Activated T-cell treated with anti-CD3 and anti-CD28 coated beads for 4 hours (primary cell): ENCODE measurements at regions not wholly inside any gene's neighbourhood (a gene's known extent, or its start where the extent isn't known, plus 50 kb on each side); places are given as distances from the start of the nearest gene placed in this dataset.

Source experiments
- DNase-seq: peaks from one replicate; pipeline ENCODE4 v3.0.0-alpha.2; 2020

DNA sequence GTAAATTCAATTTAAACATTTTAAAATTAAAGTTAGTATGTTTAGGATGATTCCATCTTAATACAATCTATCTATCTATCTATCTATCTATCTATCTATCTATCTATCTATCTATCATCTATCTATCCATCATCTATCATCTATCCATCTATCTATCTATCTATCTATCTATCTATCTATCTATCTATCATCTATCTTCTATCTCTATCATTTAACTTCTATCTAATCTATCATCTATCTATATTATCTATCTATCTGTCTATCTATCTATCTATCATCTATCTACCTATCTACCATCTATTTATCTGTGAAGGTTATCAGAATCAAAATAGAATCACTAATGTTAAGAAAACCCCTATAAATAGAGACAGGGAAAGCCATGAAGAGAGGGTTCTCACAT, 78.3 kb downstream of the RAMP3 start:
- DNase-seq: no peak

DNA sequence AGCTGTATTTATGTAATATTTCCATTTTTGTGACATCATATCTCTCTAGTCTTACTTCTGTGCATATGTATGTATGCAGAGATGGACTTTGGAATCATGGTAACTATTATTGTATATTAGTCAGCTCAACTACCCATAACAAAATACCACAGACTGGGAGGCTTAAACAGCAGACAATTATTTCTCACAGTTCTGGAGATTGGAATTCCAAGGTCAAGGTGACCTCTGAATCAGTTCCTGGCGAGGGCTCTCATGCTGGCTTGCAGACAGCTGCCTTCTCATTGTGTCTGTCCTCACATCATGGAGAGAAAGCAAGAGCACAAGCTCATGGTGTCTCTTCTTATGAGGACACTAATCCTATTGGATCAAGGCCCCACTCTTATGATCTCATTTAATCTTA, 79.1 kb downstream of the RAMP3 start:
- DNase-seq: no peak

DNA sequence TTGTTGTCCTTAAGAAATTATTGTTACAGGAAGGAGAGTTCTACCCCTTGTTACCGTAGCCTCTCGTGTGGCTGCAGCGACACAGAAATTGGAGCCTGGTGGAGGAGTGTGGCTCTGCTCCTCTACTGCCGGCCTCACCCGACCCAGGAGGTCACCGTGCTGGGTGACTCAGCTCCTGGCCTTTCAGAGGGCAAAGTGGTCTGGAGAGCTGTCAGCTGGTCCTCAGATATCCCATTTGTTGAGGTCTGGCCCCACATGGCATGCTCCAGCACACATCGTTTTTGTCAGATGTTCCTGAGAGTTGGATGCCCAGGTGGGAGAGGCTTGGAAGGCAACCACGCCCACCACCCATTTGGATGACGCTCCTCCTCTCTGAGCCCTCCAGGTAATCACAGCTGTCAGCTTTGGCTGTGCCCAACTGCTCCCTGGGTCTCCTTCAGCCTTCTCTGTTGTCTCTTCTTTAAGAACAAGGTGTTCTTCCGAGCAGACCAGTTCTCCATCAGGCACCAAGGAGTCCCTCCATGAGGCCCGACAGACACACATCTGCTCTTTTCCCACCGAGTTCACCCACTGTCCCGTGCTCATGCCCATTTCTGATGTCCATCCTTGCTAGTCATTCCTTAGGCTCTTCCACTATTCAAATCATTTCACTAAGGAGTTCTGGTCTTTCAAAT, 80.3 kb downstream of the RAMP3 start:
- no peak for DNase-seq

DNA sequence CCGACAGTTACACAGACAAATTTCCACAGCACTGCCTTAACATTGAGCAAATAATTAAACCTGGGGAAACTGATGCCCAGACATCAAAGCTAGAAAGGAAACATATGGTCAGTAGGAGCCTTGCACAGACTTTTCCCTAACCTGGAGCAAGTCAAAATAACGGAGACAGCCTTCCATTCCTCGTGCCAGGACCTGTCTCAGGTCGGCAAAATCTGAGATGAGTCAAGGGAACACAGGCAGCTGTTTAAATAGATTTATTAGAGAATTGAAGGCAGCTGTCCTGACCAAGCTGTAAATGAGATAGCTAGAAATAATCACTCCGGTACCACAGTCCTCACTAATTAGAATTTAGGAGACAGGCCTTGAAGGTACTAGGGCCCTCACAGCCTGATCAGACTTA, 81.2 kb downstream of the RAMP3 start:
- DNase-seq: no peak

DNA sequence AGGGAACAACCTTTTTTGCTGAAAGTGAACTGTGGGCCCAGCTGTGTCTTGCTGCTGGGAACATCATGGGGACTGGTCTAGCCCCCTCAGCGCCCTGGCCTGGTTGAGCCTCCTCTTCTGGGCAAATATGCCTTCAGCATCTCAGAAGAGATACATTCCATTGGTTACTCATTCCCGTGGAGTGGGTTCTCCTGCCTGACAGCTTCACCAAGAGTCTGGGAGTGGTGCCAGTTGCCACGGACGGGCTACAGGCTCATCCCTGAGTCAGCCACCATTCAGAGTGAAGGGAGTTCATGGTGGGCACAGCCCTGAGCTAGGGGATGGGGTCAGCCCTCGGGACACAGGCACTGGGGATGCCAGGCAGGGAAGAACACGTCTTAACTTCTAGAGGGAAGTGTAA, 81.9 kb downstream of the RAMP3 start:
- DNase-seq: no peak

DNA sequence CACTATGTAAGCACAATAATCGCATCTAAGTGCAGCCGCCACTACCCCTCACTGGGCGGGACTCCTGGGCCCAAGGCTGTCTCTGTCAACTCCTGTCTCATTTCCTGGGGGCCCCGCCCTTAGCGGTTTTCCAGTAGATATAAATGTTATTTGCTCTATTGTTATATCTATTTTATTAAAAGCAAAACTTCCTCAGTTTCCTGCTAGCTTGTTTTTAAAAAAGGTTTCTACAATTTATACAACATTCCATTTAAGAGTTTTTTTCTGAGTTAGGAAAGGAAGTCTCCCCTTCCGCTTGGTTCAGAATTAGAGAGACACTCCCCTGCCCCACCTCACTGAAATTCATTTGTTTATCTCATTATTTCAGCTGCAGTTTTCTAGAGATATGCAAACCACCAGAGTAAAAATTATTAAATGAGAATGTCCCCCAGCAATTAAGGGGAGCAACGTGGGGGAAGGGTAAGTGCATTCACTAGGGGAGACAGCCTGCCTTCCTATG, 82.7 kb downstream of the RAMP3 start:
- no peak for DNase-seq

DNA sequence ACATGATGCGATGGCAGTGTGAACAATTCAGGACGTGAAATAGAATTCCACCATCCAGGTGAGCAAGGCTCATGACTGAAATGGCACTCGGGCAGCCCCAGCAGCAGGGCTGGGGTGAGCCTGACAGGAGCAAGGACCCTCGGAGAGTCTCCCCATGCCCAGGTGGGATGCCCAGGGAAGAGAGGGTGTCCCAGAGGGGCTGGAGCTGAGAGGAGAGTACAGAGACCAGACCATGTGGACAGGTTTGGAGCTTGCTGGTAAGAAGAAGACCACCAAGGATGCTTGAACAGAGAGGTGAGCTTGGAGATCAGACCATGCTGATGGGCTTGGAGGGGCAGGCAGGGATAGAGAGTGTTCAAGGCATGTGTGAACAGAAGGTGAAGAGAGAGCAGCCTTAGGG, 83.3 kb downstream of the RAMP3 start:
- no peak for DNase-seq

DNA sequence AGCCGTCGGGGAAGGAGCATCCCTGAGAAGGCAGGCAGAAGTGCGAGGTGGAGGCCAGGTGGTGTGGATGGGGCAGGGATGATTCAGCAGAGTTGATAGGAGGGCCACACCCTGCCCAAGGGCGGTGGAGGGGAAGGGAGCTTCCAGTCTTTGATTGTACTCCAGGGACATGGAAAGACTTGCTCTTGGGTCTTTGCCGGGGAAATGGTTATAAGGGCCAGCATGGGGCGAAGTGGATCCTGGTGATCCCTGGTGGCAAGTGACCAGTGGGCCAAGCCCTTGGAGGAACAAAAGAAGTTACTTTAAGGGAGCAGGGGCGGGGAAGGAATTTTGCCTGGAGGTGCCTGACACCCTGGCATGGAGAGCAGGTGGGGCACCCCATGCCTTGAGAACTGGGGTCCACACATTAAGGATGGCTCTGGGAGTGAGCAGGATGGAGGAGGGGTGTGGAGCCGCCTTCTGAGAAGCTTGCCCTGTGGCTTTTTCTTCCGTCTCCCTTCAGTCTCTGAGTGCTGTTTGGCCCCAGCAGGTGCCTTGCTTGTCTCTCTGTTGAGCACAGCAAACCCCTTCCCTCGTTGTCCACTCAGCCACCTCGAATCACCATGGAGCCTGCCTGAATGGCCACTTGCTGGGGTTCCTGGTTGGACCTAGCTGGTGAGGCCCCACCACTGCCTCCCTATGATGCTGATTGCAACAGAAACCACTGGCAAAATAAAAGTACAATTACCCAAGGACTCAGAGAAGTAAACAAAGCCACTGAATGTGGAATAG, 83.9 kb downstream of the RAMP3 start:
- no peak for DNase-seq

DNA sequence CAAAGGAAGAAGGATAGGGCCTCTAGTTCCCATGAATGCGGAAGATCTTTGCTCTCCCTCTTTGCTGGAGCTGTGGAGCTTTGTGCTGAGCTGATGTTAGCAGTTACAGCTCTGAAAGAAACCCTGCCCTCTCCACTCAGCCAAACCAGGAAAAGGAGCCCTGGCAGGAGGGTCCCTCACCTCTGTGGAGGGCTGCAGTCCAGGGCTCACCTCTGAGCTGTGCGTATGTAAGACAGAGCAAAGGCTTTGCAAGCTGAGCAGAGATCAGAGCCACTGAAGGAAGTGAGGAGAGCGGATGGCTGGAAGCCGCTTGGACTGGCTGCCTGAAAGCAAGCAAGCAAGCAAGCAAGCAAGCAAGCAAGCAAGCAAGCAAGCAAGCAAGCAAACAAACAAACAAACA, 84.7 kb downstream of the RAMP3 start:
- no peak for DNase-seq

DNA sequence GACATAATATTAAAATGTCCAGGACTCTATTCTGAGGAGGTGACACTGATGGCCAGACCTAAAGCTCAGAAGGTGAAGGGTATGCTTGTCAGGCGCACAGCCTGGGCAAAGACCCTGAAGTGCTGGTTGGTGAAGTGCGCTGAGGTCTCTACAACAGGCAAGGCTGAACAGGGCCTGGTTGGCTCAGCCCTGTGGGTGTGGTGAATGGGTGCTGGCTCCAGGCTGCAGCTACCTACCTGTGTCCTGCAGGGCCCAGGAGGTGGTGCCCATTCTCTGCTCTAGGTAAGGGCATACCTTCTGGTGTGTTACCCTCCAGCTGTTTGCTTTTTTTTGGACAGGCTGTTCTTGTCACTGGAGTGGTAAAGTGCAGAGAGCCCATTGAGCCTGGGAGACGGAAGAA, 85.1 kb downstream of the RAMP3 start:
- no peak for DNase-seq

DNA sequence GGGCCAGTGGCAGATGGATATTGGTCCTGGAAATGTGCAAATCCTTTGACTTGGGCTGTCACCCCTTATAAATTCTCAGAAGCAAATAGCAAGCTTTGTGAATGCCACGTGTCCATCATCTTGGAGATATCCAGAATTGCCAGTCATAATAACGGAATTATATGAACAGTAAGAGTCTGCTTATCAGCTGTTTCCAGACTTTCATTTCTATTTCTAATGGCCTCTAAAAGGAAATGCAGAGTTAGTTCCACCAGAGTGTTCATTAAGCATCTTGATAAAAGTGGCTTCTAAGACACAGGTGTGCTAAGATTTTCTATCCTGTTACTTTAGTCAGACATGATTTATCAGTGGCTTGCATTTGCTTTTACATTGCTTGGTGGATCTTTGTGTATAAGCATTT, 87.4 kb downstream of the RAMP3 start:
- no peak for DNase-seq

DNA sequence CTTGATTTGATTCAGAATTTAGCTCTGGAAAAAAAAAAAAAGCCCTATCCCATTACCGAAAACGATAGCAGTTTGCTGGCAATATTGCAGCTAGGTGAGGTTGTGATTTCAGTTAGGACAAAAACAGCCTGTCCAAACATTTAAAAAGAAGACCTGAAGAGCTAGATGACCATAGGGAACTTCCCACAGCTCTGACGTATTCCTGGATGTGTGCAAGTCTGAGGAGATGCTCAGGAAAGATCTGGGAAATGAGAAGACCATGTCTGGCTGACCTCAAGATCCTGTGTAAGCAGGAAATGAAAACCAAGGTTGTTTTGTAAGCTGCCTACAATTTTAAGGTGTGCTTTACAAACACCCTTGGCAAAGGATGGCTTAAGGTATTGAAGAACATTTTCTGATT, 88.7 kb downstream of the RAMP3 start:
- no peak for DNase-seq

DNA sequence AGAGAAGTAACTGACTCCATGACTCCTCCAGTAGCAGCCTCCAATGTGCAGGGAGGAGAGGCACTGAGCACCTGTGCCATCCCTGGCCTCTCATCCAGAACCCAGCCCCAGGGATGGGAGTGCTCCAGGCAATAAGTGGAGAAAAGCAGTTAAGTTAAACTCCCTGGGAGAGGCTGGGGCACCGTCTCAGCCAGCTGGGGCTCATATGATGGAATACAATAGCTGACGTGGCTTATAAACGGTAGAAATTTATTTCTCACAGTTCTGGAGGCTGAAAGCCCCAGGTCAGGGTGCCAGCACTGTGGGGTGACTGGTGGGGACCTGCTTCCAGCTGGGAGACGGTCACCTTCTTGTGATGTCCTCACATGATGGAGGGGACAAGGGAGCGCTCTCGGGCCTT, 94.7 kb downstream of the RAMP3 start:
- no peak for DNase-seq

DNA sequence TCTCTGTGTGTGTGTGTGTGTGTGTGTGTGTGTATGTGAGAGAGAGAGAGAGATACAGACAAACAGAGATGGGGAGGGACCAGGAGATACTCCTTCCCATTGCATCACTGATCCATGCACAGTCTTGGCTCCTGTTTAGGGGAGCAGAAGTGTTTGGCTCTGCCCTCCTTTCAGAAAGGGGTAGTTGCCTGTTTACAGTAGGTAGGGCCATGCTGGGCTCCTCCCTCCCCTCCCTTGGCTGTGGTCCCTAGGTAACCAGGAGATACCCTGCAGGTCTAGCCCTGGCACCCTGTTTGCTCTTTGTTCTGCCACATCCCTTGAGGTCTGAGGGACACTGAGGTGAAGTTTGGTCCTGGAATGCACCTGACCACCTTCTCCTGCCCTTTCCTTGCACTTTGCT, 95.3 kb downstream of the RAMP3 start:
- DNase-seq: no peak

DNA sequence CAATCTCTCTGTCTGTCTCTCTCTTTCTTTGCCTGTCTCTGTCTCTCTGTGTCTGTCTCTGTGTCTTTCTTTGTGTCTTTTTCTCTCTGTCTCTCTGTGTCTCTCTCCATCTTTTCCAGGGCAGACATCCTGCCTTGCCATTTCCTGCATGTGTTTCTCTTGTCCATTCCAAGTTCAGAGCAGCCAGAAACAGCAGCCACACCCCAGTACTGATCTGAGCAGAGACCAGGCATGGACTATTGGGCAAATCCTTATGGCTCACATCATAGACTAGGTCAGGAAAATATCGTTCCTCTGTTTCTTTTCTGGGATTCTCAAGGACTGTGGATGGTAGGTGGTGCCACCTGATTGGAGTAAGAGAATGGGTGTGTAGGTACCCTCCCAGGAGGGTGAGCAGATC, 95.8 kb downstream of the RAMP3 start:
- no peak for DNase-seq

DNA sequence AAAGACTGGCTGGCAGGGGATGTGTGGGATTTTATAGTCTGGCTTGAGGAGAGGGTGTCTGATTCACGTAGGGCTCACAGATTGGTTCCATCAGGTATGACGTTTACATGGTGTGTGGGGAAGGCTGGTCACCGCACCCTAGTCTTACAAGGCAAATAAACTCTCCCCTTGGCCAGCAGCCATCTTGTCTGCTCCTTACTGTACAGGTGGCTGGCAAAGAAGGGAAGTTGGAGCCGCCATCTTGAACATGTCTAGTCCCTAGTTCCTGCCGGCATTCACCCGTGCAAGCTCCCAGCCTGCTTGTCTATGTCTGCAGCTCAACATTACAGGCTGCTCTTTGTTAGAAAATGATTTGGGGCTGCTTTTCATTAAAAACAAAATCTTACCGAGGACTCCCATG, 97.6 kb downstream of the RAMP3 start:
- no peak for DNase-seq

DNA sequence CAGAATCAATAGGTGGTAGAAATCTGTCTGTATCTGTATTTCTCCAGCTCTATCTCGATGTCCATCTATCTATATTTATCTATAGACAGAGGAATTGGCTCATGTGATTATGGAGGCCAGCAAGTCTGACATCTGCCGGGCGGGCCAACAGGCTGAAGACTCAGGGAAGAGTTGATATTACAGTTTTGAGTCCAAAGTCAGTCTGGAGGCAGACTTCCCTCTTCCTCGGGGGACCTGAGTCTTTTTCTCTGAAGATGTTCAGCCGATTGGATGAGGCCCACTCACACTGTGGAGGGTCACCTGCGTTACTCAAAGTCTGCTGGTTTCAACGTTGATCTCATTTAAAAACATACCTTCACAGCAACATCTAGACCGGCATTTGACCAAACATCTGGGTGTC, 98.7 kb downstream of the RAMP3 start:
- no peak for DNase-seq

DNA sequence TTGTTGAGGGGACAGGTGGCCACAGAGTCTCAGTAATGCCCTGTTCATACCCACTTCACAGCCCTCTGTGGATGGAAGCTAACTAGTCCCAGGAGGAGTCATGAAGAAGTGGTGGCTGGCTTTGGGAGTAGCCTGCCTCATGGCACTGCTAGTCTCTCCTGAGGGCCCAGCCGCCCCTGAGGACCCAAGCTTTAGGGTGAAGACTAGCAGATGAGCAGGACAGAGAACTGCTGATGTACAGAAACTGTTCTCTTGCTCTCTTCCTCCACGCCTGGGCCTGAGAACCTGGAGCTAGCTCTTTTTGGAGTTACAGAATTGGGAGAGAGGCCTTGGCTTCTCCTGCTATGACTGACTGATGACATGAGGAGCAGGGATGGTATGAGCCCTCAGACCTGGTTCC, 99.2 kb downstream of the RAMP3 start:
- no peak for DNase-seq

DNA sequence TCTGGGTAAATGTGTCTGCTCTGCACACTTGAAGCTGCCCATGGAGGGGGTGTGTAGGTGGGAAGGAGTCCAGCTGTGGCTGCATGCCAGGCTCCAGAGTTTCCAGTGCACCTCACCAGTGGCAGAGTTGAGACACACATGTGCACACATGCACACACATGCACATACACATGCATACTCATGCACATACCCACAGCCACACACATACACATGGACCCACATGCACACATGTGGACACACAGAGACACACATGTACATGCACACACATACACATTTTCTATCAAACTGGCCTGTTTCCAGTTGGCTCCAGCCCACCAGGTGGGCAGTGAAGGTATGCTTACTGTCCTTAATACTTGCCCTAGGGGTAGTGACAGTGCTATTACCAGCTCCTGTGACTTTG, 99.7 kb downstream of the RAMP3 start:
- no peak for DNase-seq

DNA sequence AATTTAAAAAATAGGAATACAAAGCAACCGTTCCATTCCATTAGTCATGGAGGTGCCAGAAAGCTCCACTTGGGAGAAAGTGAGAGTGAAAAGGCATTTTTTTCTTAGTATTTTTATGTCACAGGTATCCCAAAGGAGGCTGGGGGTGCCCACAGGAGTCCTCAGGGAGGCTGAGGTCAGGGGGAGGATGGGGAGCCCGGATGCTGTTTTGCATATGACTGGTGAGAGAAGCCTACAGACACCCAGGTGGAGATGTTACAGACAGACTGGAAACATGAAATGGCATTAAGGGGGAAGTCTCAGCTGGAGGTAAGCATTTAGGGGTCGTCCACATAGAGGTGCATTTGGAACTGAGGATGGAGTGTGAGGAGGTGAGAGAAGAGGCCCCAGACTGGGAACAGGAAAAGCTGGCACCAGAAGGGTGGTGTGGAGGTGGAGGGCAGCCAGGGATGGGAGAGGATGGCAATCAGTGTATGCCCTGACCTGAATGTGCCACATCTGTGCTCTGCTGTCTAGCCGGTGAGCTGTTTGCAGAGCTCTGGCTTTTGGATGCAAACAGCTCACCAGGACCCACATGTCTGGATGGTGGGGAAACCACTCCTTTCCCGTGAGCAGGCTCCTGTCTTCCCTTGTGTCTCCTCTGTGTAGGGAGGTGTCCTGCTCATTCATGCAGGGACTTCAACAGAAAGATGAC, 101.1 kb downstream of the RAMP3 start:
- DNase-seq: no peak

DNA sequence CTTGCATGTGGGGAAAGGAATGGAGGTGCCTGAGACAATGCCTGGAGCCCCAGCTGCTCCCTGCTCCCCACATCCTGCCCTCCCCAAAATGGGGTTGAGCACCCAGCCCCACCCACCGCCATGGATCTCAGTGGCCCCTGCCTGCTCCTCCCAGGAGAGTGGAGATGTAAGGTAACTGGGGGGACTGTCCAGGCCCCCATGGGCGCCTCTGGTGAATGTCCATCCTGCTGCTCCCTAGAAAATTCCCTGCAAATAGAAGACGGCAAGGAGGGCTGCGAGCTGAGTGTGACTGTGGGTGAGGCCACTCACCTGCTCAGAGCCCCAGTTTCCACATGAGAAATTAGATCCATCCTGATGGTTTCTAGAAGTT, 101.6 kb downstream of the RAMP3 start:
- no peak for DNase-seq

DNA sequence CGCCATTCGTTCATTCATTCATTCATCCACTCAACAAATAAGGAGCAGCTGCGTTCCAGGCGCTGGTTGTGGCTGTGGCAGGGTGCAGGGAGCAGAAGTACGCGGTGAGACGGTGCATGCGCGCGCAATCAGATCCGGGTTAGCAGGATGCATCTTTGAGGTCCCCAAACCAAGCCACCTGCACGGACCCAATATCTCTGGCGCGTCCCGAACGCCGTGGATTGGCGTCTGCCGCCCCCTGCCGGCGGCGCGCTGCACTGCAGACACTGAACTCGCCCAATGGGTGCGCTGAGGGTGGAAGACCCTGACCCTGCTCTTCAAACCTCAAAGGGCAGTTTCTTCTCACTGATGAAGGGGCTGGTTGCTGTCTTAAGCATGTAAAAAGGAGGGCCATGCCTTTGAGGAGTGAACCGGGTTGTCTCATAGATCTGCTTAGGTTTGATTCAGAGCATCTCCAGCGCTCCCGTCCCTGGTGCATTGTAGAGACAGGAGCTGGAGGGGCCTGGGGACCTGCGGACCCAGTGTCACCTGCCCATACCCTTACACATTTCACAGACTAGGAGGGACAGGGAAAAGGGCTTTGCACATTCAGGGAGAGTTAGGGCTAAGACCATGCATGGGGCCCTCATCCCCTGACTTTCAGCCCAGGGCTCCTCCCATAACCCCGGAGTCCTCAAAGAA, 102.5 kb downstream of the RAMP3 start:
- peak; percentile 60 for DNase-seq

DNA sequence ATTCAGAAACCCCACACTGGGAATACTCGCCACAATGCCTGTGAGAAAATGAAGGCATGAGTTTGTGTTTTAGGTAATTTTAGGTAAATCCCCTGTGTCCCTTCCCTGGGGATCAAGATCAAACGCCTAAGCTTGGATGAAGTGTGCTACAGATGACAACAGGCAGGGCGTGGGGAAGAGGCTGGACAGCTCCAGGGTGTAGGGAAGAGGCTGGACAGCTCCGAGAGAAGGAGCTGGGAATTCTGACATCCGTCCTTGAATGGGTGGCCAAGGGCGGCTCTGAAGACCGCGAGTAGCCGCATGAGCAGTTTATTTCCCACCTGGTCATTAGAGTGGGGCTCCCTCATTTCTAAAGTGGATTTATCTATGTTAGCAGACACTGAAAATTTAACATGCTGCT, 109.7 kb downstream of the RAMP3 start:
- no peak for DNase-seq

DNA sequence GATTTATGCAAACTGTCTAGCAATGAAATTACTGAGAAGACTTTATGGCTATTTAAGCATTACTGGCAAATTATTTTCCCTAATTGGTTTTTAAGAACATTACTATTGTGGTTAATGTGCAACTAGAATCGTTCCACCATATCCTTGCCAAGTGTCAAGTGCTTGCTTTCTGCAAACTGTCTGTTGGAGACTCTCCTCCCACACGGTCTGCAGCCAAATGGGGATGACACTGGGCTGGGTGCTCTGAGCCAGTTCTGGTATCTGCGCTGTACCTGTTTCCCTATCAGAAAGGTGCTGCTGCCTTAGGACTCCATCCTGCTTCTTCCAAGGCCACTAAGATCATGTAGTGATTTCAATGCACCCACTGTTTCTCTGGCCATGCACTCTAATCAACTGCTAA, 110.4 kb downstream of the RAMP3 start:
- no peak for DNase-seq
